WTC11 (cell line): ENCODE measurements at regions not wholly inside any gene's neighbourhood (a gene's known extent, or its start where the extent isn't known, plus 50 kb on each side); places are given as distances from the start of the nearest gene placed in this dataset.

Source experiments
- ATAC-seq: fragments of 200-7000 bp; cut with Tn5 transposase; 2 replicates; pipeline ENCODE4 v1.10.0; 2021; ENCODE audit warnings: mild to moderate bottlenecking, moderate library complexity
- CTCF ChIA-PET: fragments of 300-600 bp; sonication (Branson Sonifier 250); formaldehyde crosslinking; loops from one replicate; lab custom pipeline; 2021; ENCODE audit warnings: antibody characterized with exemption; lab: Charles Lee
- POLR2A ChIA-PET: fragments of 350-600 bp; sonication (Branson Sonifier 250); formaldehyde crosslinking; loops from one replicate; lab custom pipeline; 2021; ENCODE audit warnings: antibody characterized with exemption; lab: Charles Lee
- DNase-seq: peaks from one replicate; pipeline ENCODE4 v3.0.0; 2021; ENCODE audit warnings: low spot score
- H3K27ac Mint-ChIP-seq: 2 replicates; pipeline ENCODE4 v1.8.0; 2021; ENCODE audit warnings: mixed read lengths
- H3K27me3 Mint-ChIP-seq: 2 replicates; pipeline ENCODE4 v1.8.0; 2021; ENCODE audit warnings: low read depth, mild to moderate bottlenecking, moderate library complexity, mixed read lengths
- H3K36me3 Mint-ChIP-seq: 2 replicates; pipeline ENCODE4 v1.8.0; 2021; ENCODE audit warnings: mixed read lengths
- H3K4me1 Mint-ChIP-seq: 2 replicates; pipeline ENCODE4 v1.8.0; 2022; ENCODE audit warnings: mixed read lengths
- H3K4me3 Mint-ChIP-seq: 2 replicates; pipeline ENCODE4 v1.8.0; 2021; ENCODE audit warnings: mild to moderate bottlenecking, moderate library complexity, mixed read lengths
- H3K9me3 Mint-ChIP-seq: 2 replicates; pipeline ENCODE4 v1.8.0; 2021; ENCODE audit warnings: mixed read lengths
- CBFB ChIP-seq: sonication (generic); formaldehyde crosslinking; IDR thresholded peaks from 2 replicates; pipeline ENCODE4 v1.8.1; 2022; ENCODE audit warnings: mild to moderate bottlenecking, low read depth, missing genetic modification reagents
- CREM ChIP-seq: sonication (generic); formaldehyde crosslinking; IDR thresholded peaks from 2 replicates; pipeline ENCODE4 v1.8.1; 2022; ENCODE audit warnings: mild to moderate bottlenecking, missing genetic modification reagents, moderate library complexity
- ELF4 ChIP-seq: sonication (generic); formaldehyde crosslinking; IDR thresholded peaks from 2 replicates; pipeline ENCODE4 v1.8.1; 2022; ENCODE audit warnings: low read depth, mild to moderate bottlenecking, moderate library complexity, missing genetic modification reagents
- EMX1 ChIP-seq: fragments of 250-450 bp; sonication (Bioruptor Pico); IDR thresholded peaks from 2 replicates; pipeline ENCODE4 v1.8.0; 2021; ENCODE audit warnings: mild to moderate bottlenecking
- JUN ChIP-seq: sonication (generic); formaldehyde crosslinking; IDR thresholded peaks from 2 replicates; pipeline ENCODE4 v1.8.0; 2023; ENCODE audit warnings: mild to moderate bottlenecking, missing genetic modification reagents
- KAT7 ChIP-seq: sonication (generic); formaldehyde crosslinking; IDR thresholded peaks from 2 replicates; pipeline ENCODE4 v1.8.1; 2023; ENCODE audit warnings: missing genetic modification reagents, mild to moderate bottlenecking, borderline replicate concordance
- MYBL2 ChIP-seq: sonication (generic); formaldehyde crosslinking; IDR thresholded peaks from 2 replicates; pipeline ENCODE4 v1.8.1; 2023; ENCODE audit warnings: mild to moderate bottlenecking, moderate library complexity, missing genetic modification reagents
- NFYB ChIP-seq: sonication (generic); formaldehyde crosslinking; conservative IDR thresholded peaks from 2 replicates; pipeline ENCODE4 v1.8.0; 2022; ENCODE audit warnings: low read depth, missing genetic modification reagents
- NR2C2 ChIP-seq: sonication (generic); formaldehyde crosslinking; IDR thresholded peaks from 2 replicates; pipeline ENCODE4 v1.8.0; 2022; ENCODE audit warnings: mild to moderate bottlenecking, missing genetic modification reagents
- PRDM15 ChIP-seq: sonication (generic); formaldehyde crosslinking; IDR thresholded peaks from 2 replicates; pipeline ENCODE4 v1.8.0; 2022; ENCODE audit warnings: missing genetic modification reagents
- RELA ChIP-seq: sonication (generic); formaldehyde crosslinking; IDR thresholded peaks from 2 replicates; pipeline ENCODE4 v1.8.1; 2022; ENCODE audit warnings: missing genetic modification reagents, mild to moderate bottlenecking, borderline replicate concordance
- SMAD4 ChIP-seq: sonication (generic); formaldehyde crosslinking; IDR thresholded peaks from 2 replicates; pipeline ENCODE4 v1.8.0; 2022; ENCODE audit warnings: mild to moderate bottlenecking, missing genetic modification reagents
- SOX15 ChIP-seq: fragments of 250-450 bp; sonication (Bioruptor Pico); IDR thresholded peaks from 2 replicates; pipeline ENCODE4 v1.9.0; 2021; ENCODE audit warnings: mild to moderate bottlenecking
- TEAD4 ChIP-seq: sonication (generic); formaldehyde crosslinking; IDR thresholded peaks from 2 replicates; pipeline ENCODE4 v1.8.0; 2022; ENCODE audit warnings: mild to moderate bottlenecking, missing genetic modification reagents
- ZNF121 ChIP-seq: sonication (generic); formaldehyde crosslinking; IDR thresholded peaks from 2 replicates; pipeline ENCODE4 v1.8.0; 2023; ENCODE audit warnings: missing genetic modification reagents
- ZNF138 ChIP-seq: sonication (generic); formaldehyde crosslinking; conservative IDR thresholded peaks from 2 replicates; pipeline ENCODE4 v1.8.1; 2022; ENCODE audit warnings: mild to moderate bottlenecking, moderate library complexity, missing genetic modification reagents
- ZNF396 ChIP-seq: fragments of 250-450 bp; sonication (Bioruptor Pico); IDR thresholded peaks from 2 replicates; pipeline ENCODE4 v1.8.0; 2021; ENCODE audit warnings: mild to moderate bottlenecking, moderate library complexity, borderline replicate concordance
- ZNF416 ChIP-seq: fragments of 250-450 bp; sonication (Bioruptor Pico); IDR thresholded peaks from 2 replicates; pipeline ENCODE4 v1.9.0; 2021; ENCODE audit warnings: mild to moderate bottlenecking, inconsistent platforms
- TF ChIP-seq, protein P1 (sequence below): fragments of 250-450 bp; sonication (Bioruptor Pico); IDR thresholded peaks from 2 replicates; pipeline ENCODE4 v1.9.0; 2021; ENCODE audit warnings: mild to moderate bottlenecking
- TF ChIP-seq, protein P2 (sequence below): sonication (generic); formaldehyde crosslinking; IDR thresholded peaks from 2 replicates; pipeline ENCODE4 v1.8.1; 2022; ENCODE audit warnings: mild to moderate bottlenecking, missing genetic modification reagents, moderate library complexity, borderline replicate concordance
- TF ChIP-seq, protein P3 (sequence below): sonication (generic); formaldehyde crosslinking; IDR thresholded peaks from 2 replicates; pipeline ENCODE4 v1.8.1; 2022; ENCODE audit warnings: low read depth, missing genetic modification reagents, borderline replicate concordance

GRCh38 chr3:36063992-36064391 lies 316.3 kb upstream of the STAC start:
- no peak overlapping the region for H3K27ac Mint-ChIP-seq
- H3K4me1 Mint-ChIP-seq: no peaks in the 10 kb centered on the region
- no peak for DNase-seq
- no peaks in the 10 kb centered on the region for H3K9me3 Mint-ChIP-seq
- CTCF ChIA-PET: interaction anchor here (0.7 kb wide), 1 partner anchor 477 kb away, joined by 3 read pairs; no protein-coding TSS in a partner anchor
- POLR2A ChIA-PET: no interaction called here
- H3K36me3 Mint-ChIP-seq: no peaks in the 10 kb centered on the region
- no peaks in the 10 kb centered on the region for H3K27me3 Mint-ChIP-seq
- ATAC-seq: no peak
- no peak overlapping the region for H3K4me3 Mint-ChIP-seq
- TF ChIP-seq ELF4 (CRISPR knock-in tag): no peak
- no peak for TF ChIP-seq NR2C2
- no peak for TF ChIP-seq CBFB
- TF ChIP-seq, protein P1, sequence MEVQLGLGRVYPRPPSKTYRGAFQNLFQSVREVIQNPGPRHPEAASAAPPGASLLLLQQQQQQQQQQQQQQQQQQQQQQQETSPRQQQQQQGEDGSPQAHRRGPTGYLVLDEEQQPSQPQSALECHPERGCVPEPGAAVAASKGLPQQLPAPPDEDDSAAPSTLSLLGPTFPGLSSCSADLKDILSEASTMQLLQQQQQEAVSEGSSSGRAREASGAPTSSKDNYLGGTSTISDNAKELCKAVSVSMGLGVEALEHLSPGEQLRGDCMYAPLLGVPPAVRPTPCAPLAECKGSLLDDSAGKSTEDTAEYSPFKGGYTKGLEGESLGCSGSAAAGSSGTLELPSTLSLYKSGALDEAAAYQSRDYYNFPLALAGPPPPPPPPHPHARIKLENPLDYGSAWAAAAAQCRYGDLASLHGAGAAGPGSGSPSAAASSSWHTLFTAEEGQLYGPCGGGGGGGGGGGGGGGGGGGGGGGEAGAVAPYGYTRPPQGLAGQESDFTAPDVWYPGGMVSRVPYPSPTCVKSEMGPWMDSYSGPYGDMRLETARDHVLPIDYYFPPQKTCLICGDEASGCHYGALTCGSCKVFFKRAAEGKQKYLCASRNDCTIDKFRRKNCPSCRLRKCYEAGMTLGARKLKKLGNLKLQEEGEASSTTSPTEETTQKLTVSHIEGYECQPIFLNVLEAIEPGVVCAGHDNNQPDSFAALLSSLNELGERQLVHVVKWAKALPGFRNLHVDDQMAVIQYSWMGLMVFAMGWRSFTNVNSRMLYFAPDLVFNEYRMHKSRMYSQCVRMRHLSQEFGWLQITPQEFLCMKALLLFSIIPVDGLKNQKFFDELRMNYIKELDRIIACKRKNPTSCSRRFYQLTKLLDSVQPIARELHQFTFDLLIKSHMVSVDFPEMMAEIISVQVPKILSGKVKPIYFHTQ (CRISPR knock-in tag): no peak
- no peak for TF ChIP-seq RELA (CRISPR knock-in tag)
- TF ChIP-seq NFYB (CRISPR knock-in tag): no peak
- no peak for TF ChIP-seq KAT7
- TF ChIP-seq MYBL2 (CRISPR knock-in tag): no peak
- no peak for TF ChIP-seq ZNF396 (CRISPR knock-in tag)
- TF ChIP-seq PRDM15 (CRISPR knock-in tag): no peak
- no peak for TF ChIP-seq ZNF138 (CRISPR knock-in tag)
- TF ChIP-seq, protein P2, sequence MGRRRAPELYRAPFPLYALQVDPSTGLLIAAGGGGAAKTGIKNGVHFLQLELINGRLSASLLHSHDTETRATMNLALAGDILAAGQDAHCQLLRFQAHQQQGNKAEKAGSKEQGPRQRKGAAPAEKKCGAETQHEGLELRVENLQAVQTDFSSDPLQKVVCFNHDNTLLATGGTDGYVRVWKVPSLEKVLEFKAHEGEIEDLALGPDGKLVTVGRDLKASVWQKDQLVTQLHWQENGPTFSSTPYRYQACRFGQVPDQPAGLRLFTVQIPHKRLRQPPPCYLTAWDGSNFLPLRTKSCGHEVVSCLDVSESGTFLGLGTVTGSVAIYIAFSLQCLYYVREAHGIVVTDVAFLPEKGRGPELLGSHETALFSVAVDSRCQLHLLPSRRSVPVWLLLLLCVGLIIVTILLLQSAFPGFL (CRISPR knock-in tag): no peak
- TF ChIP-seq, protein P3, sequence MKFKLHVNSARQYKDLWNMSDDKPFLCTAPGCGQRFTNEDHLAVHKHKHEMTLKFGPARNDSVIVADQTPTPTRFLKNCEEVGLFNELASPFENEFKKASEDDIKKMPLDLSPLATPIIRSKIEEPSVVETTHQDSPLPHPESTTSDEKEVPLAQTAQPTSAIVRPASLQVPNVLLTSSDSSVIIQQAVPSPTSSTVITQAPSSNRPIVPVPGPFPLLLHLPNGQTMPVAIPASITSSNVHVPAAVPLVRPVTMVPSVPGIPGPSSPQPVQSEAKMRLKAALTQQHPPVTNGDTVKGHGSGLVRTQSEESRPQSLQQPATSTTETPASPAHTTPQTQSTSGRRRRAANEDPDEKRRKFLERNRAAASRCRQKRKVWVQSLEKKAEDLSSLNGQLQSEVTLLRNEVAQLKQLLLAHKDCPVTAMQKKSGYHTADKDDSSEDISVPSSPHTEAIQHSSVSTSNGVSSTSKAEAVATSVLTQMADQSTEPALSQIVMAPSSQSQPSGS: no peak

- Mint-ChIP-seq H3K9me3 (no peaks in the 10 kb centered on the region), H3K27ac (no peak overlapping the region), H3K27me3 (no peaks in the 10 kb centered on the region), H3K4me1 (no peaks in the 10 kb centered on the region; the same call in 1 of the 2 replicates), H3K36me3 (no peaks in the 10 kb centered on the region), H3K4me3 (no peak overlapping the region)
- CTCF ChIA-PET: no interaction called here
- TF ChIP-seq NR2C2: no peak
- TF ChIP-seq ZNF416 (CRISPR knock-in tag): no peak
- DNase-seq (no peak), ATAC-seq (no peak)
- POLR2A ChIA-PET: no interaction called here
Measured at GRCh38 chr3:36065321-36065720, 315.0 kb upstream of the STAC start.

GRCh38 chr3:36075491-36075890 lies 304.8 kb upstream of the STAC start:
- no peaks in the 10 kb centered on the region; the same call in 1 of the 2 replicates for H3K27me3 Mint-ChIP-seq
- POLR2A ChIA-PET: no interaction called here

More at GRCh38 chr3:36075491-36075890, 304.8 kb upstream of the STAC start:
- Mint-ChIP-seq H3K36me3 (no peaks in the 10 kb centered on the region), H3K4me1 (peaks cover 10% of the 10 kb centered on the region), H3K4me3 (no peak overlapping the region), H3K27ac (no peak overlapping the region), H3K9me3 (no peaks in the 10 kb centered on the region)
- no peak for DNase-seq
- CTCF ChIA-PET: no interaction called here
- TF ChIP-seq CREM (CRISPR knock-in tag) (no peak), ZNF121 (CRISPR knock-in tag) (no peak), TEAD4 (CRISPR knock-in tag) (no peak), EMX1 (CRISPR knock-in tag) (no peak), SMAD4 (CRISPR knock-in tag) (no peak), JUN (CRISPR knock-in tag) (no peak), SOX15 (CRISPR knock-in tag) (no peak)
- ATAC-seq: no peak
